RWPE2 (cell line): ENCODE measurements at regions not wholly inside any gene's neighbourhood (a gene's known extent, or its start where the extent isn't known, plus 50 kb on each side); places are given as distances from the start of the nearest gene placed in this dataset.

Experiments
- ATAC-seq: fragments of 200-7000 bp; cut with Tn5 transposase; 3 replicates; pipeline ENCODE4 v1.9.1; 2021; ENCODE audit warnings: low read depth
- DNase-seq: peaks from one replicate; pipeline ENCODE4 v3.0.0-alpha.2; 2020; ENCODE audit warnings: low spot score
- H3K27ac ChIP-seq: fragments of 450-650 bp; 2 replicates; pipeline ENCODE4 v1.5.1; 2017; ENCODE audit warnings: mild to moderate bottlenecking; ENCODE audit not compliant: poor library complexity, severe bottlenecking
- H3K27me3 ChIP-seq: fragments of 250-450 bp; sonication (Bioruptor Pico); 2 replicates; pipeline ENCODE4 v1.5.1; 2021; ENCODE audit warnings: mild to moderate bottlenecking, moderate library complexity; ENCODE audit not compliant: insufficient read depth, poor library complexity, severe bottlenecking
- H3K36me3 ChIP-seq: fragments of 250-450 bp; sonication (Bioruptor Pico); 2 replicates; pipeline ENCODE4 v1.5.1; 2020; ENCODE audit warnings: low read depth, mild to moderate bottlenecking, moderate library complexity
- H3K4me1 ChIP-seq: fragments of 250-450 bp; sonication (Bioruptor Pico); 2 replicates; pipeline ENCODE4 v1.5.1; 2021; ENCODE audit warnings: mild to moderate bottlenecking, moderate library complexity; ENCODE audit not compliant: insufficient read depth, poor library complexity, severe bottlenecking
- H3K4me3 ChIP-seq: fragments of 250-450 bp; sonication (Bioruptor Pico); 2 replicates; pipeline ENCODE4 v1.5.1; 2021; ENCODE audit warnings: mild to moderate bottlenecking, moderate library complexity; ENCODE audit not compliant: severe bottlenecking
- H3K9me3 ChIP-seq: fragments of 250-450 bp; sonication (Bioruptor Pico); 2 replicates; pipeline ENCODE4 v1.5.1; 2021; ENCODE audit warnings: mild to moderate bottlenecking, moderate library complexity; ENCODE audit not compliant: severe bottlenecking
- CTCF ChIP-seq: fragments of 450-650 bp; IDR thresholded peaks from one replicate; pipeline ENCODE4 v1.5.1; 2017; ENCODE audit warnings: mild to moderate bottlenecking, moderate library complexity; ENCODE audit not compliant: poor library complexity, severe bottlenecking

GRCh38 chr2:217615171-217615570 is 387.6 kb downstream of the TNS1 start:
- DNase-seq, result no peak
- H3K27ac ChIP-seq, result no peak overlapping the region
- H3K9me3 ChIP-seq, result no peaks in the 10 kb centered on the region
- H3K27me3 ChIP-seq, result peaks cover 2% of the 10 kb centered on the region
- no peak for TF ChIP-seq CTCF
- H3K4me3 ChIP-seq, result no peak overlapping the region
- ATAC-seq, result no peak
- no peaks in the 10 kb centered on the region for H3K4me1 ChIP-seq
- H3K36me3 ChIP-seq, result no peaks in the 10 kb centered on the region

GRCh38 chr2:217614498-217614897 is 388.3 kb downstream of the TNS1 start:
- ATAC-seq, result no peak

GRCh38 chr2:217614096-217614495 is 388.7 kb downstream of the TNS1 start:
- Histone ChIP-seq H3K27ac (no peak overlapping the region), H3K36me3 (no peaks in the 10 kb centered on the region), H3K9me3 (no peaks in the 10 kb centered on the region), H3K27me3 (no peaks in the 10 kb centered on the region), H3K4me1 (no peaks in the 10 kb centered on the region), H3K4me3 (no peak overlapping the region)
- DNase-seq, result no peak
- TF ChIP-seq CTCF, result no peak
- no peak for ATAC-seq

More at GRCh38 chr2:217614498-217614897, 388.3 kb downstream of the TNS1 start:
- Histone ChIP-seq H3K9me3 (no peaks in the 10 kb centered on the region), H3K27ac (no peak overlapping the region), H3K27me3 (no peaks in the 10 kb centered on the region), H3K4me1 (no peaks in the 10 kb centered on the region), H3K4me3 (no peak overlapping the region), H3K36me3 (no peaks in the 10 kb centered on the region)
- DNase-seq, result no peak
- no peak for TF ChIP-seq CTCF

GRCh38 chr2:217612920-217613319 is 389.9 kb downstream of the TNS1 start:
- DNase-seq, result no peak
- no peaks in the 10 kb centered on the region for H3K27me3 ChIP-seq
- H3K9me3 ChIP-seq, result no peaks in the 10 kb centered on the region
- H3K4me3 ChIP-seq, result no peak overlapping the region
- ATAC-seq, result no peak
- no peaks in the 10 kb centered on the region for H3K36me3 ChIP-seq
- H3K27ac ChIP-seq, result no peak overlapping the region
- no peaks in the 10 kb centered on the region for H3K4me1 ChIP-seq
- TF ChIP-seq CTCF, result no peak

- no peak for TF ChIP-seq CTCF
- Histone ChIP-seq H3K4me3 (no peak overlapping the region), H3K27me3 (no peaks in the 10 kb centered on the region), H3K9me3 (no peaks in the 10 kb centered on the region), H3K27ac (no peak overlapping the region), H3K36me3 (no peaks in the 10 kb centered on the region), H3K4me1 (no peaks in the 10 kb centered on the region)
- ATAC-seq (no peak), DNase-seq (no peak)
Observed at GRCh38 chr2:217612211-217612610, 390.6 kb downstream of the TNS1 start.
